NCI-H1930 (cell line): ENCODE measurements at regions not wholly inside any gene's neighbourhood (a gene's known extent, or its start where the extent isn't known, plus 50 kb on each side); places are given as distances from the start of the nearest gene placed in this dataset.

Experiments used
- DNase-seq, 2 experiments: peaks; one replicate each; lab custom pipeline; 2025; lab: John Stamatoyannopoulos, UW

GRCh38 chr9:82216435-82216834 lies 227.9 kb downstream of the SPATA31D1 start:
- DNase-seq = no peak

DNA sequence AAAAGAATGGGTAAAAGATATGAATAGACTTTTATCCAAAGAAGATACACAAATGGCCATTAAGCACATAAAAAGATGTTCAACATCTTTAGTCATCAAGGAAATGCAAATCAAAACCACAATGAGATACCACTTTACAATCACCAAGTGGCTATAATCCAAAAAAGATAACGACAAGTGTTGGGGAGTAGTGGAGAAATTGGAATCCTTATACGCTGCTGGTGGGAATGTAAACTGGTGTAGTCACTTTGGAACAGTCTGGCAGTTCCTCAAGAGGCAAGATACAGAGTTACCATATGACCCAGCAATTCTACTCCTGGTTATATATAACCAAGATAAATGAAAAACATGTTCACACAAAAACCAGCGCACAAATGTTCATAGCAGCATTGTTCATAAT lies 234.9 kb downstream of the SPATA31D1 start:
- DNase-seq = no peak

DNA sequence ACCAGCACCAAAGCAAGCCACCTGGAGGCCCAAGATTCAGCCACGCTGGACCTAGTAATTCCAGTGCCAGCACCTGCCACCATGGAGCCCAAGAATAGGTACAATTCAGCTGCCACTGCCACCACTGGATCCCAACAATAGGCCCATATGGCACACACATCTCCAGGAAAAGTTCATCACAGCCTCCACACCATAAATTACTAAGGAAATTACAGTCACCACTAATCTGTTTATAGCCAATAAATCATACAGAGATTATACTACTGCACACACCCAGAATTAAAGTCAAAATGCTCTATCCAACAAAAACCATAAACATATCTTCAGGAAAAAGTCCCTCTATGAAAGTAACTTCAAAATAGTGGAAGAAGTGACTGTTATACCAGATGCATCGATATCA lies 242.8 kb downstream of the SPATA31D1 start:
- DNase-seq = no peak

- no peak for DNase-seq
Observed at GRCh38 chr9:82234160-82234943, 245.8 kb downstream of the SPATA31D1 start.

DNA sequence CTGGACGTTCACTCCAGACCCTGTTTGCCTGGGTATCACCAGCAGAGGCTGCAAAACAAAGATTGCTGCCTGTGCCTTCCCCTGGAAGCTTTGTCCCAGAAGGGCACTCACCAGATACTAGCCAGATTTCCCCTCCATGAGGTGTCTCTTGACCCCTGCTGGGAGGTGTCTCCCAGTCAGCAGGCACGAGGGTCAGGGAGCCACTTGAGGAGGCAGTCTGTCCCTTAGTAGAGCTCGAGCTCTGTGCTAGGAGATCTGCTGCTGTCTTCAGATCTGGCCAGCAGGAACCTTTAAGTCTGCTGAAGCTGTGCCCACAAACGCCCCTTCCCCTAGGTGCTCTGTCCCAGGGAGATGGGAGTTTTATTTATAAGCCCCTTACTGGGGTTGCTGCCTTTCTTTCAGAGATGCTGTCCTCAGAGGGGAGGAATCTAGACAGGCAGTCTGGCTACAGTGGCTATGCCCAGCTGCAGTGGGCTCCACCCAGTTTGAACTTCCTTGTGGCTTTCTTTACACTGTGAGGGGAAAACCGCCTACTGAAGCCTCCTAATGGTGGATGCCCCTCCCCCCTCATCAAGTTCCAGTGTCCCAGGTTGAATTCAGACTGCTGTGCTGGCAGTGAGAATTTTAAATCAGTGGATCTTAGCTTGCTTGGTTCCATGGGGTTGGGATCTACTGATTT lies 253.9 kb downstream of the SPATA31D1 start:
- DNase-seq = no peak

DNA sequence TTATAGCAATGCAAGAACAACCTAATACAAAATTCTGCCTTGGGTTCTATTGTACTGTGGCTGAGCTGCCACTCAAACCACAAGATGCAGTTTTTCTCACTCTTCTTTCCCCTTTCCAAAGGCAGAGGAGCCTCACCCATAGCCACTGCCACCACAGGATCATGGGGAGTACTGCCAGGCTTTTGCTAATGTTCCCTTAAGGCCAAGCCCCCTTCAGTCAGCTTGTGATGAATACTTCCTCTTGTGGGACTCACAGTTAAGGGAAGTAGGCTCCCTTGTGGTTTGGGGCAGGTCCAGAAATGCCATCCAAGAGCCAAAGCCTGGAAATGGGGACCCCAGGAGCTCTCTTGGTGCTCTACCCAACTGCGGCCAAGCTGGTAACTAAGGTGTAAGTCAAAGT lies 258.7 kb downstream of the SPATA31D1 start:
- no peak for DNase-seq

DNA sequence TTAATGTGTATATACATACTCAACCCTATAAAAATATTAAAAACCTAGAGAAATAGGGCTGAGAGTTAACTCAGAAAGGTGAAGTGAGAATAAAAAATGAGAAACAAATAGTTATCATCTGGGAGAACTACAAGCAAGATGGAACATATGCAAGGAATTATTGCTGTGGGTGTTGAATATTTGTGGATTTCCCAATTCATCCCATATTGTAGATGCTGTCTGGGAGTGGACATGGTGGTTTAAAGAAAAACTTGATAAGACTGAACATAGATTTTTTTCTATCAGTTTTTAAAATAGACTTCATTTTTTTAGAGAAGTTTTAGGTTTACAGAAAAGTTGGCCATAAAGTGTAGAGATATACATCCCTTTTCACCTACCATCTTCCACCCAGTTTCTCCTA lies 263.5 kb downstream of the SPATA31D1 start:
- DNase-seq = no peak

DNA sequence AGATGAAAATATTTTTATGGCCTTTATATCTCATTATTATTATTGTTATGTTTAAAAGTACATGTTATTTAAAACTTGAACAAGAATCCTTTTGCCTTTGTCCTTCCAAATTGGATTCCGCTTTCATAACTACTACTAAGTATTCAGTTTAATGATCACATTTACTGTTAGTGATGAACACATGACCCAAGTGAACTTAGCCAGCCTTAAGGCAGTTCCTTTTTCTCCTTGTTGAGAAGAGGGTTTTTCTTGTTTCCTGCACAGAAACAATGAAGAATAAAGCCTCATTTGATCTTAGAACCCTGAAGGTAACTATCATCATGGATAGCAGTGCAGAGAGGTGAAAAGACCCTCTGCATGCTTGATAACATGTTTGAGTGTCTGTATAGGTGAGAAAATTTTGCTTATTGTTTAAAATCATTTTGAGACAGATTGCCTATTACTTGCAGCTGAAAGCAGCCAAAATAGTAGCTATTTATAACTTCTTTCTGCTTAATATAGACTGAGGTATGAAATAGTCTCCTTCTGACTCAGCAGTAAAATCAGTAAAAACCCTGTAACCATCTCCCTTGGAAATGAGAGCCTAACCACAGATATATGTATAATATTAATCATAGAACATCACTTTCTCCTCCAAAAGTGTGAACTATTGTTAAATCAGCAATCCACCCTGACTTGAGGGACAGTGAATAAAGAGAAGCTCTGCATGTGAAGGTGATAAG lies 266.2 kb downstream of the SPATA31D1 start:
- no peak for DNase-seq

DNA sequence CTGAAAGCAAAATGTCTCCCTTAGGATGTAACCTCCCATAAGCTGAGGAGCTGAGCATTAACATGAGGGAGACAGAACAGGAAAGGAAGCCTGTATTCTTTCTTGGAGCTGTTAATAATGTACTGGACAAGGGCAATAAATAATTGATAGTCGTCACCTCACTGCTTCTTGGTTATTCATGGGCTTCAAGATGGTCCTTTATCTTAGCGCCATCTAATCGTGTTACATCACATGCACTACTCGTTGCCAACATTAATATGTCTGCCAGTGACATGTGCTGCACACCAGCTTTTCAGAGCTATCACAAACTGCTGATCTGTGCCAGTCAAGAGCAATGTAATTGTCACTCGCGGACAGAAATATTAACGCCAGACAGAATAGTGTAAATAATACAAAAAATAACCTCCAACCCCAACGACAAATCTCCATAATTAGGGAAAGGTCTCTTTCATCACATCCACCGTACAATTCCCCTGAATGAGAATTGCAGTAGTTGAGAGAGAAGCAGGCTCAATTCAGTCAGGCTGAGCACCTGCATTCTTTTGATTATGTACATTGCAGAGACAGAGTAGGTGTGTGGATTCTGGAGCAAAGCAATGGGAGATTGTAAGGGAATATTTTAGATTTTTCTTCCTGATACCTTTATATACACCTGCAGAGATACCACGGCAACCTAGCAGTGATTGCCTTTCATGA lies 267.1 kb downstream of the SPATA31D1 start:
- no peak for DNase-seq

DNA sequence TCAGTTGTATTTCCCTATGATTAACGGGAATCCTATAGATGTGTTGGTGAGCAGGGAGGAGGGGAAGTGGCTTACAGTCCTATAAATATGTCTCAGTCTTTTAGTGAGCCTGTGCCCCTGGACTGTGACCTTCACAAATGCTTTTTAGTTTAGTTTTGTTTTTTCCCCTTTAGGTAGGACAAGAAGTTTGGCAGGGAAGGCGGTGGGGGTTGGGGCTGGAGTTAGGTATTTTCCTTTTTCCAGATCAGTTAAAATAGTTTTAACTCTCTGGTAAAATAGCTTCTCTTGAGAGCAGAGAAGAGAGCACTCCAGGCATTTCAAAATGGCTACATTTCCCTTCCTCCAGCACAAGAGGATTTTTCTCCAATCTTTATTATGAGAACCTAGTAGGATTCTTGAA lies 272.1 kb downstream of the SPATA31D1 start:
- DNase-seq = no peak

GRCh38 chr9:82263619-82264018 lies 275.0 kb downstream of the SPATA31D1 start:
- DNase-seq = no peak

- DNase-seq = no peak
Observed at GRCh38 chr9:82271106-82271561, 282.6 kb downstream of the SPATA31D1 start.

GRCh38 chr9:82273121-82273520 lies 284.5 kb downstream of the SPATA31D1 start:
- DNase-seq = no peak

GRCh38 chr9:82275258-82275927 lies 286.8 kb downstream of the SPATA31D1 start:
- DNase-seq = no peak

GRCh38 chr9:82281066-82281465 lies 292.5 kb downstream of the SPATA31D1 start:
- no peak for DNase-seq

- no peak for DNase-seq
Observed at GRCh38 chr9:82284758-82285157, 296.2 kb downstream of the SPATA31D1 start.

- no peak for DNase-seq
Observed at GRCh38 chr9:82295181-82295580, 306.6 kb downstream of the SPATA31D1 start.

DNA sequence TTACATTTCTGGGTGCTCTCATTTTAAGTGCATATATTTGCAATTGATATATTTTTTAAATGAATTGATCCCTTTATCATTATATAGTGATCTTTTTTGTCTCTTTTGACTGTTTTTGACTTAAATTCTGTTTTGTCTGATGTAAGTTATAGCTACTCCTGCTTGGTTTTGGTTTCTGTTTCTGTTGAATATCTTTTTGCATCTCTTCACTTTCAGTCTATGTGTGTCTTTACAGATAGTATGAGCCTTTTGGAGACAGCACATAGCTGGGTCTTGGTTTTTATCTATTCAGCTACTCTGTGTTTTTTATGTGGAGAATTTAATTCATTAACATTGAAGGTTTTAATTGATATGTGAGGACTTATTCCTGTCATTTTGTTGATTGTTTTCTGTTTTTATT lies 311.3 kb downstream of the SPATA31D1 start:
- no peak for DNase-seq

DNA sequence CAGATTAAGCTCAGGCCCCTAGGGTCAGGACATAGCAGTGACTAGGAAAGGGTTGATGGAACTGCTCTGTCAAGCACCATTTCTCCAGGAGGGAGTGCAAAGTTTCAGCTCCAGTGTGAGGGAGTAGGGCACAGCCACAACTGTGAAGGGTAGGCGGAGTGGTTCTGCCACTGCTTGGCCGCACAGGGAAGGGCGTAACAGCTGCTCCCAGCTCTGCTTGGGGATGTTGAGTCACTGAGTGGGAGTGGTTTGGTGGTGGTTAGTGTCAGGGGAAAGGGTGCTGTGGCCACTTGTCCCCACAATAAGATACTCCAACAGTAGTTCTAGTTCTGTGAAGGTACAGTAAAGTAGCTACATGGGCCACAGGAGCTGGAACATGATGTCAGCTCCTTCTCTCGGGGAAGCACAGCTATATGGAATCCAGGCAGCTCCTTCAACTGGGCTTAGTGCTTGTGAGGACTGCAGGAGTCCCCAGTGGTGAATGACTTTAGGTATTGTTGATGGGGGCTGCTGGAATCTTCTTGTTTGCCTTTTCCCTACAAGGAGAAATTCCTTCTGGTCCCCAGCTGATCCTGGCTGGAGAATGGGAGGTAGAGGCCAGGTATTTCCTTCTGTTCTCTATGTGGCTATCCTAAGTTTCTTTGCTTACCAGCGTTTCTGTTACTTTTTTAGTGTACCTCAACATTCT lies 314.5 kb downstream of the SPATA31D1 start:
- no peak for DNase-seq

DNA sequence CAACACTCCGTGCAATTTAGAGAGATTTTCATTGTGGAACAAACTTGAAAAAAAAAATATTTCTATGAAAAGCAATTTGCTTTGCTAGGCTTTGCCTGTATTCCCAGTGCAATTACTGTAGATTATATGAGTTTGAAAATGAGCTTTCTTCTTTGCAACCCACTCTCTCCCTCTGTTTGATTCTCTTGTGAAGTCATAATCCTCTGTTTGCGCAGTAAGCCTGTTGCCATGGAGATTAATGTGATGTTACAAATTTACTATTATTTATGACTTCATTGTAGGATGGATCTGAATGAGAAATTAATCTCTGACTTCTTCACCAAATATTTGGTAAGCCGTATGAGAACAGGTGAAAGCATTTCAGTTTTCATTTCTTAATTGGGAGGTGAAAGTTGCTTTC lies 320.3 kb downstream of the SPATA31D1 start:
- peak; percentile 85 to 92 for DNase-seq

DNA sequence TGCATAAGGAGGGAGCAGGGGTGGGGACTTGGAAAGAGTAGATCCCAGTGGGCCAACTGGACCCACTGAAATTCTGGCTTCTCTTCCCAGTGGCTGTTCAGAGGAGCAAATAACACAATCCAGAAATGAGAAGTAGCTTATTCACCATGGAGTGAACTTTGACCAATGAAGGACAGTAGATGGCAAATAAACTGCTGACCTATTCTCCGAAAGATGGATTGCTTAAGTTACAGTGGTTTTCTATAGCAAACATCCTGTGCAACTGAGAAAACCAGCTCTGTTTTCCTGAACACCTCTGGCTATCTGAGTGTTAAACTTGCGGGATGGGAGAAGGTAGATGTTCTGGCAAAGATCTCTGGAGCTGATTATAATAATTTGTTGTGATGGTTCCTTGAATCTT lies 325.1 kb downstream of the SPATA31D1 start:
- DNase-seq = no peak
